ENCODE measurements at regions not wholly inside any gene's neighbourhood (a gene's known extent, or its start where the extent isn't known, plus 50 kb on each side); places are given as distances from the start of the nearest gene placed in this dataset.
"Not testable (repeated sequence)": the region's sequence is repeated elsewhere in the genome, so short reads cannot be mapped to it uniquely, and the experiment has no call there.

GRCh38 chr3:22732641-22733040 is 470.5 kb upstream of the UBE2E2 start:
- Histone ChIP-seq H3K4me1 (ENCODE audit: control insufficient read depth, insufficient read depth, low read length) (no peaks in the 10 kb centered on the region), H3K9me3 (ENCODE audit: control insufficient read depth, insufficient read depth, low read length) (no peaks in the 10 kb centered on the region), H3K27ac (ENCODE audit: low read length) (no peak overlapping the region), H3K27me3 (ENCODE audit: control insufficient read depth, insufficient read depth, low read length) (no peaks in the 10 kb centered on the region), H3K4me3 (ENCODE audit: low read length) (no peak overlapping the region), H3K36me3 (ENCODE audit: control insufficient read depth, insufficient read depth, low read length) (no peaks in the 10 kb centered on the region)
- WGBS (ENCODE audit: insufficient coverage, insufficient read length) = no CpG with 5 or more reads among the region's 1 CpG
- no peak for DNase-seq (ENCODE audit: low read depth, low spot score)

- WGBS (ENCODE audit: insufficient coverage, insufficient read length) = no CpG with 5 or more reads among the region's 1 CpG
- Histone ChIP-seq H3K4me3 (ENCODE audit: low read length) (no peak overlapping the region), H3K27ac (ENCODE audit: low read length) (no peak overlapping the region), H3K9me3 (ENCODE audit: control insufficient read depth, insufficient read depth, low read length) (no peaks in the 10 kb centered on the region), H3K4me1 (ENCODE audit: control insufficient read depth, insufficient read depth, low read length) (no peaks in the 10 kb centered on the region), H3K36me3 (ENCODE audit: control insufficient read depth, insufficient read depth, low read length) (no peaks in the 10 kb centered on the region), H3K27me3 (ENCODE audit: control insufficient read depth, insufficient read depth, low read length) (no peaks in the 10 kb centered on the region)
- no peak for DNase-seq (ENCODE audit: low read depth, low spot score)
Measured at GRCh38 chr3:22734207-22734606, 468.9 kb upstream of the UBE2E2 start.

GRCh38 chr3:22734756-22735155 is 468.4 kb upstream of the UBE2E2 start:
- no peaks in the 10 kb centered on the region for H3K36me3 ChIP-seq (ENCODE audit: control insufficient read depth, insufficient read depth, low read length)
- no peaks in the 10 kb centered on the region for H3K4me1 ChIP-seq (ENCODE audit: control insufficient read depth, insufficient read depth, low read length)
- no CpG with 5 or more reads among the region's 2 CpGs for WGBS (ENCODE audit: insufficient coverage, insufficient read length)
- H3K27ac ChIP-seq (ENCODE audit: low read length) = no peak overlapping the region
- no peak overlapping the region for H3K4me3 ChIP-seq (ENCODE audit: low read length)
- no peaks in the 10 kb centered on the region for H3K9me3 ChIP-seq (ENCODE audit: control insufficient read depth, insufficient read depth, low read length)
- DNase-seq (ENCODE audit: low read depth, low spot score) = no peak
- no peaks in the 10 kb centered on the region for H3K27me3 ChIP-seq (ENCODE audit: control insufficient read depth, insufficient read depth, low read length)

GRCh38 chr3:22735373-22735772 is 467.8 kb upstream of the UBE2E2 start:
- Histone ChIP-seq H3K4me3 (ENCODE audit: low read length) (no peak overlapping the region), H3K36me3 (ENCODE audit: control insufficient read depth, insufficient read depth, low read length) (no peaks in the 10 kb centered on the region), H3K4me1 (ENCODE audit: control insufficient read depth, insufficient read depth, low read length) (no peaks in the 10 kb centered on the region), H3K27ac (ENCODE audit: low read length) (no peak overlapping the region), H3K9me3 (ENCODE audit: control insufficient read depth, insufficient read depth, low read length) (no peaks in the 10 kb centered on the region), H3K27me3 (ENCODE audit: control insufficient read depth, insufficient read depth, low read length) (no peaks in the 10 kb centered on the region)
- DNase-seq (ENCODE audit: low read depth, low spot score) = no peak

- H3K27me3 ChIP-seq (ENCODE audit: control insufficient read depth, insufficient read depth, low read length); H3K4me3 ChIP-seq (ENCODE audit: low read length); H3K36me3 ChIP-seq (ENCODE audit: control insufficient read depth, insufficient read depth, low read length); H3K9me3 ChIP-seq (ENCODE audit: control insufficient read depth, insufficient read depth, low read length); H3K27ac ChIP-seq (ENCODE audit: low read length); H3K4me1 ChIP-seq (ENCODE audit: control insufficient read depth, insufficient read depth, low read length); DNase-seq (ENCODE audit: low read depth, low spot score): not testable (repeated sequence)
- WGBS (ENCODE audit: insufficient coverage, insufficient read length) = no CpG with 5 or more reads among the region's 22 CpGs
Measured at GRCh38 chr3:22743386-22743785, 459.7 kb upstream of the UBE2E2 start.

- no peaks in the 10 kb centered on the region for H3K27me3 ChIP-seq (ENCODE audit: control insufficient read depth, insufficient read depth, low read length)
- H3K27ac ChIP-seq (ENCODE audit: low read length) = no peak overlapping the region
- no peak for DNase-seq (ENCODE audit: low read depth, low spot score)
- no peaks in the 10 kb centered on the region for H3K9me3 ChIP-seq (ENCODE audit: control insufficient read depth, insufficient read depth, low read length)
- H3K36me3 ChIP-seq (ENCODE audit: control insufficient read depth, insufficient read depth, low read length) = no peaks in the 10 kb centered on the region
- no peak overlapping the region for H3K4me3 ChIP-seq (ENCODE audit: low read length)
- no peaks in the 10 kb centered on the region for H3K4me1 ChIP-seq (ENCODE audit: control insufficient read depth, insufficient read depth, low read length)
Measured at GRCh38 chr3:22745321-22745720, 457.8 kb upstream of the UBE2E2 start.

GRCh38 chr3:22746221-22746620 is 456.9 kb upstream of the UBE2E2 start:
- Histone ChIP-seq H3K4me3 (ENCODE audit: low read length) (no peak overlapping the region), H3K36me3 (ENCODE audit: control insufficient read depth, insufficient read depth, low read length) (no peaks in the 10 kb centered on the region), H3K4me1 (ENCODE audit: control insufficient read depth, insufficient read depth, low read length) (no peaks in the 10 kb centered on the region), H3K9me3 (ENCODE audit: control insufficient read depth, insufficient read depth, low read length) (no peaks in the 10 kb centered on the region), H3K27ac (ENCODE audit: low read length) (no peak overlapping the region), H3K27me3 (ENCODE audit: control insufficient read depth, insufficient read depth, low read length) (no peaks in the 10 kb centered on the region)
- DNase-seq (ENCODE audit: low read depth, low spot score) = no peak

GRCh38 chr3:22748453-22749045 is 454.6 kb upstream of the UBE2E2 start:
- Histone ChIP-seq H3K4me3 (ENCODE audit: low read length) (no peak overlapping the region), H3K9me3 (ENCODE audit: control insufficient read depth, insufficient read depth, low read length) (no peaks in the 10 kb centered on the region), H3K27me3 (ENCODE audit: control insufficient read depth, insufficient read depth, low read length) (no peaks in the 10 kb centered on the region), H3K36me3 (ENCODE audit: control insufficient read depth, insufficient read depth, low read length) (no peaks in the 10 kb centered on the region), H3K27ac (ENCODE audit: low read length) (no peak overlapping the region), H3K4me1 (ENCODE audit: control insufficient read depth, insufficient read depth, low read length) (no peaks in the 10 kb centered on the region)
- DNase-seq (ENCODE audit: low read depth, low spot score) = no peak
- WGBS (ENCODE audit: insufficient coverage, insufficient read length) = no CpG with 5 or more reads among the region's 3 CpGs

- DNase-seq (ENCODE audit: low read depth, low spot score) = no peak
- H3K36me3 ChIP-seq (ENCODE audit: control insufficient read depth, insufficient read depth, low read length) = no peaks in the 10 kb centered on the region
- no peaks in the 10 kb centered on the region for H3K27me3 ChIP-seq (ENCODE audit: control insufficient read depth, insufficient read depth, low read length)
- H3K9me3 ChIP-seq (ENCODE audit: control insufficient read depth, insufficient read depth, low read length) = no peaks in the 10 kb centered on the region; the same call in 1 of the 2 replicates
- H3K4me3 ChIP-seq (ENCODE audit: low read length) = no peak overlapping the region
- H3K4me1 ChIP-seq (ENCODE audit: control insufficient read depth, insufficient read depth, low read length) = no peaks in the 10 kb centered on the region
- WGBS (ENCODE audit: insufficient coverage, insufficient read length) = no CpG with 5 or more reads among the region's 3 CpGs
- H3K27ac ChIP-seq (ENCODE audit: low read length) = no peak overlapping the region
Measured at GRCh38 chr3:22759636-22760310, 443.4 kb upstream of the UBE2E2 start.

- Histone ChIP-seq H3K9me3 (ENCODE audit: control insufficient read depth, insufficient read depth, low read length) (no peaks in the 10 kb centered on the region; the same call in 1 of the 2 replicates), H3K4me1 (ENCODE audit: control insufficient read depth, insufficient read depth, low read length) (no peaks in the 10 kb centered on the region), H3K4me3 (ENCODE audit: low read length) (no peak overlapping the region), H3K36me3 (ENCODE audit: control insufficient read depth, insufficient read depth, low read length) (no peaks in the 10 kb centered on the region), H3K27ac (ENCODE audit: low read length) (no peak overlapping the region), H3K27me3 (ENCODE audit: control insufficient read depth, insufficient read depth, low read length) (no peaks in the 10 kb centered on the region)
- DNase-seq (ENCODE audit: low read depth, low spot score) = no peak
Measured at GRCh38 chr3:22765679-22766078, 437.4 kb upstream of the UBE2E2 start.

- no CpG with 5 or more reads among the region's 1 CpG for WGBS (ENCODE audit: insufficient coverage, insufficient read length)
- no peak overlapping the region for H3K4me3 ChIP-seq (ENCODE audit: low read length)
- no peaks in the 10 kb centered on the region for H3K9me3 ChIP-seq (ENCODE audit: control insufficient read depth, insufficient read depth, low read length)
- no peaks in the 10 kb centered on the region for H3K36me3 ChIP-seq (ENCODE audit: control insufficient read depth, insufficient read depth, low read length)
- no peak overlapping the region for H3K27ac ChIP-seq (ENCODE audit: low read length)
- DNase-seq (ENCODE audit: low read depth, low spot score) = no peak
- no peaks in the 10 kb centered on the region for H3K27me3 ChIP-seq (ENCODE audit: control insufficient read depth, insufficient read depth, low read length)
- no peaks in the 10 kb centered on the region for H3K4me1 ChIP-seq (ENCODE audit: control insufficient read depth, insufficient read depth, low read length)
Measured at GRCh38 chr3:22777834-22778233, 425.3 kb upstream of the UBE2E2 start.
